ENCODE measurements at regions not wholly inside any gene's neighbourhood (a gene's known extent, or its start where the extent isn't known, plus 50 kb on each side); places are given as distances from the start of the nearest gene placed in this dataset.

- peak; percentile 62 for DNase-seq (ENCODE audit: low spot score)
Measured at GRCh38 chr14:54312166-54312801, 84.5 kb upstream of the CDKN3 start.

GRCh38 chr14:54314365-54315104 is 82.3 kb upstream of the CDKN3 start:
- DNase-seq (ENCODE audit: low spot score): no peak

GRCh38 chr14:54316652-54317051 is 80.2 kb upstream of the CDKN3 start:
- DNase-seq (ENCODE audit: low spot score): no peak

- DNase-seq (ENCODE audit: low spot score): no peak
Measured at GRCh38 chr14:54317391-54317790, 79.4 kb upstream of the CDKN3 start.

GRCh38 chr14:54322246-54322645 is 74.6 kb upstream of the CDKN3 start:
- DNase-seq (ENCODE audit: low spot score): no peak

- no peak for DNase-seq (ENCODE audit: low spot score)
Measured at GRCh38 chr14:54322701-54323337, 74.0 kb upstream of the CDKN3 start.

GRCh38 chr14:54325766-54326165 is 71.0 kb upstream of the CDKN3 start:
- DNase-seq (ENCODE audit: low spot score): no peak

GRCh38 chr14:54329082-54329695 is 67.6 kb upstream of the CDKN3 start:
- peak; percentile 63 for DNase-seq (ENCODE audit: low spot score)

GRCh38 chr14:54330876-54331275 is 65.9 kb upstream of the CDKN3 start:
- no peak for DNase-seq (ENCODE audit: low spot score)

- no peak for DNase-seq (ENCODE audit: low spot score)
Measured at GRCh38 chr14:54331516-54331915, 65.3 kb upstream of the CDKN3 start.

- DNase-seq (ENCODE audit: low spot score): no peak
Measured at GRCh38 chr14:54332490-54332889, 64.3 kb upstream of the CDKN3 start.

GRCh38 chr14:54333511-54333910 is 63.3 kb upstream of the CDKN3 start:
- DNase-seq (ENCODE audit: low spot score): no peak

- no peak for DNase-seq (ENCODE audit: low spot score)
Measured at GRCh38 chr14:54335569-54336155, 61.1 kb upstream of the CDKN3 start.

GRCh38 chr14:54337314-54337713 is 59.5 kb upstream of the CDKN3 start:
- no peak for DNase-seq (ENCODE audit: low spot score)

GRCh38 chr14:54338696-54339317 is 58.0 kb upstream of the CDKN3 start:
- DNase-seq (ENCODE audit: low spot score): no peak

GRCh38 chr14:54339771-54340170 is 57.0 kb upstream of the CDKN3 start:
- no peak for DNase-seq (ENCODE audit: low spot score)

GRCh38 chr14:54342806-54343205 is 54.0 kb upstream of the CDKN3 start:
- no peak for DNase-seq (ENCODE audit: low spot score)

GRCh38 chr14:54343272-54344121 is 53.3 kb upstream of the CDKN3 start:
- DNase-seq (ENCODE audit: low spot score): no peak

GRCh38 chr14:54344445-54344844 is 52.4 kb upstream of the CDKN3 start:
- DNase-seq (ENCODE audit: low spot score): no peak

GRCh38 chr14:54346257-54346656 is 50.5 kb upstream of the CDKN3 start:
- no peak for DNase-seq (ENCODE audit: low spot score)

Measured in AG08396 (cell line).